GM18517 (cell line): ENCODE measurements at regions not wholly inside any gene's neighbourhood (a gene's known extent, or its start where the extent isn't known, plus 50 kb on each side); places are given as distances from the start of the nearest gene placed in this dataset.
A peak's percentile ranks its signal among the peaks of the same experiment; 100 is the strongest.
"Not testable (repeated sequence)": the region's sequence is repeated elsewhere in the genome, so short reads cannot be mapped to it uniquely, and the experiment has no call there.

Source experiments
- ATAC-seq: cut with Tn5 transposase; IDR thresholded peaks from one replicate; pipeline ENCODE4 v1.9.1; 2021; ENCODE audit warnings: mild to moderate bottlenecking, moderate library complexity; ENCODE audit not compliant: unreplicated experiment

GRCh38 chr4:123667496-123667895 is 270.9 kb downstream of the SPRY1 start:
- ATAC-seq = no peak

GRCh38 chr4:123667991-123668390 is 271.4 kb downstream of the SPRY1 start:
- ATAC-seq = no peak

GRCh38 chr4:123671636-123672404 is 275.2 kb downstream of the SPRY1 start:
- peak; percentile 95 for ATAC-seq

GRCh38 chr4:123672987-123673386 is 276.4 kb downstream of the SPRY1 start:
- ATAC-seq = no peak

- ATAC-seq = no peak
Measured at GRCh38 chr4:123673971-123674370, 277.4 kb downstream of the SPRY1 start.

GRCh38 chr4:123674762-123675465 is 278.3 kb downstream of the SPRY1 start:
- ATAC-seq = no peak

GRCh38 chr4:123675567-123675966 is 279.0 kb downstream of the SPRY1 start:
- no peak for ATAC-seq

- ATAC-seq = no peak
Measured at GRCh38 chr4:123676071-123676889, 279.7 kb downstream of the SPRY1 start.

- no peak for ATAC-seq
Measured at GRCh38 chr4:123676890-123677229, 280.3 kb downstream of the SPRY1 start.

- ATAC-seq = no peak
Measured at GRCh38 chr4:123682931-123683330, 286.3 kb downstream of the SPRY1 start.

- ATAC-seq = not testable (repeated sequence)
Measured at GRCh38 chr4:123684937-123685336, 288.3 kb downstream of the SPRY1 start.

GRCh38 chr4:123695531-123695930 is 298.9 kb downstream of the SPRY1 start:
- not testable (repeated sequence) for ATAC-seq

GRCh38 chr4:123696687-123697086 is 300.1 kb downstream of the SPRY1 start:
- no peak for ATAC-seq

- no peak for ATAC-seq
Measured at GRCh38 chr4:123698556-123698955, 302.0 kb downstream of the SPRY1 start.

GRCh38 chr4:123699880-123700771 is 303.5 kb downstream of the SPRY1 start:
- no peak for ATAC-seq

- ATAC-seq = no peak
Measured at GRCh38 chr4:123701131-123701575, 304.6 kb downstream of the SPRY1 start.

GRCh38 chr4:123705419-123705818 is 308.8 kb downstream of the SPRY1 start:
- no peak for ATAC-seq

- no peak for ATAC-seq
Measured at GRCh38 chr4:123706973-123707372, 310.4 kb downstream of the SPRY1 start.

- no peak for ATAC-seq
Measured at GRCh38 chr4:123708902-123709301, 312.3 kb downstream of the SPRY1 start.

GRCh38 chr4:123709336-123709735 is 312.7 kb downstream of the SPRY1 start:
- ATAC-seq = no peak
